ENCODE measurements at regions not wholly inside any gene's neighbourhood (a gene's known extent, or its start where the extent isn't known, plus 50 kb on each side); places are given as distances from the start of the nearest gene placed in this dataset.

GRCh38 chr6:23282252-23283021, 713.1 kb downstream of the HDGFL1 start:
- no TSS peak for BruUV-seq (replicated peaks)
- no peak overlapping the region for H3K4me3 ChIP-seq (replicated peaks in 1 of 3; ENCODE audit: insufficient read depth in 1 of 3, low read depth in 1 of 3, low read length in 3 of 3)
- no peak overlapping the region for H3K27ac ChIP-seq (ENCODE audit: insufficient read depth, low read depth, low read length)
- no peak overlapping the region for H2AFZ ChIP-seq (ENCODE audit: low read depth, low read length)
- CTCF ChIA-PET: no interaction called here
- POLR2A ChIA-PET: no interaction called here
- dilution Hi-C loops (cut with MboI; ENCODE audit: extremely low pct_ligation_motif_present, low sequenced_read_pairs): no loop called here
- H3K27me3 ChIP-seq (ENCODE audit: control insufficient read depth in 2 of 2, insufficient read depth in 2 of 2, low read length in 2 of 2): no peaks in the 10 kb centered on the region
- H3K36me3 ChIP-seq (ENCODE audit: control insufficient read depth in 2 of 2, extremely low read depth in 1 of 2, insufficient read depth in 2 of 2, low read length in 2 of 2): no peaks in the 10 kb centered on the region
- no peak for DNase-seq (ENCODE audit: low read depth, low spot score)
- H3K9ac ChIP-seq (replicated peaks; ENCODE audit: extremely low read depth, insufficient read depth, low read length): no peak overlapping the region
- no peaks in the 10 kb centered on the region for H4K20me1 ChIP-seq (replicated peaks; ENCODE audit: control insufficient read depth, extremely low read depth, insufficient read depth, low read length)
- no peaks in the 10 kb centered on the region for H3K9me3 ChIP-seq (replicated peaks; ENCODE audit: control insufficient read depth, insufficient read depth, low read length)
- FAIRE-seq: no peak
- intact Hi-C loops (cut with micrococcal nuclease): no loop called here
- no peaks in the 10 kb centered on the region for H3K79me2 ChIP-seq (ENCODE audit: control insufficient read depth, insufficient read depth, low read length)
- H3K4me2 ChIP-seq (ENCODE audit: insufficient read depth, low read length): no peak overlapping the region
- no peak for TF ChIP-seq EZH2 (IDR thresholded peaks at IDR 0.05; ENCODE audit: borderline replicate concordance, low read depth, low read length, severe bottlenecking)
- no peak for TF ChIP-seq JUN (IDR thresholded peaks at IDR 0.05; ENCODE audit: borderline replicate concordance, insufficient read depth, insufficient read length, low read depth)
- TF ChIP-seq MYC (IDR thresholded peaks at IDR 0.05; ENCODE audit: low read depth, low read length): no peak
- TF ChIP-seq FOS (IDR thresholded peaks at IDR 0.05; ENCODE audit: borderline replicate concordance, insufficient read depth, low read length): no peak
- TF ChIP-seq GATA2 (IDR thresholded peaks at IDR 0.05; ENCODE audit: insufficient read depth, insufficient read length, low read depth, low read length): no peak
- no peak for TF ChIP-seq CTCF (IDR thresholded peaks at IDR 0.05; ENCODE audit: extremely low read depth in 1 of 2, insufficient read depth in 1 of 2, low read depth in 1 of 2, low read length in 2 of 2)
- H3K4me1 ChIP-seq (ENCODE audit: control insufficient read depth, extremely low read depth, insufficient read depth, low read length): no peaks in the 10 kb centered on the region
- no peaks in the 10 kb centered on the region for H3K9me1 ChIP-seq (replicated peaks; ENCODE audit: control insufficient read depth, extremely low read depth, insufficient read depth, low read length)
